GM12891 (cell line): ENCODE measurements at regions not wholly inside any gene's neighbourhood (a gene's known extent, or its start where the extent isn't known, plus 50 kb on each side); places are given as distances from the start of the nearest gene placed in this dataset.

Experiments used
- PAX5 ChIP-seq: IDR thresholded peaks from 2 replicates; pipeline ENCODE4 v1.6.1; 2011; ENCODE audit warnings: low read length, moderate library complexity, mild to moderate bottlenecking; ENCODE audit not compliant: insufficient read depth, severe bottlenecking
- POLR2A ChIP-seq: IDR thresholded peaks from 2 replicates; pipeline ENCODE4 v1.6.1; 2011; ENCODE audit warnings: low read depth, low read length, control low read depth
- POLR2AphosphoS5 ChIP-seq: IDR thresholded peaks from 2 replicates; pipeline ENCODE4 v1.6.1; 2011; ENCODE audit warnings: low read depth, low read length, control low read depth
- SPI1 ChIP-seq: IDR thresholded peaks from 2 replicates; pipeline ENCODE4 v1.6.1; 2011; ENCODE audit warnings: low read depth, low read length, control low read depth
- TAF1 ChIP-seq: IDR thresholded peaks from 2 replicates; pipeline ENCODE4 v1.6.1; 2011; ENCODE audit warnings: low read depth, low read length, control low read depth

DNA sequence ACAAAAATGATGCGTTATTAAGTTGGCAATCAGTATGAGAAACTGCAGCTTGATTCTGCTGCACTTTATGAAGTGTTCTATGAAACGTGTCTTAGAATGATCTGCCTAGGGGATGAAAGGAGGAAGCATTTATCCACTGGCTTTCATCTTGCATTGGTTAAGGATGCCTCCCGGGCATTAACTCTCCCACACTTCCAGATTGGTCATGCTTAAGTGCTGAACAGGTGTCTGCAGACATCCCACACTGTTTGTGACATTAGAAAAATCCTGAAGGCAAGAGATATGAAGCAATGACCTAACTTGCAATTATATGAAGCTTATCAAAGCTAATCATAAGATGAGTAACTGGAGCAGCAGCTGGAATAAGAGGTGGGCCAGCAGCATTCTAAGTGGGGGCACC, 437.3 kb downstream of the NSUN3 start:
- TF ChIP-seq POLR2AphosphoS5 (no peak), POLR2A (no peak), TAF1 (no peak), SPI1 (no peak), PAX5 (no peak)
